CD4-positive, alpha-beta T cell treated with Interleukin-15 for 1 hour (primary cell): ENCODE measurements at regions not wholly inside any gene's neighbourhood (a gene's known extent, or its start where the extent isn't known, plus 50 kb on each side); places are given as distances from the start of the nearest gene placed in this dataset.
"Not testable (repeated sequence)": the region's sequence is repeated elsewhere in the genome, so short reads cannot be mapped to it uniquely, and the experiment has no call there.

Source experiments
- DNase-seq: peaks from one replicate; pipeline ENCODE4 v3.0.0-alpha.2; 2020

- DNase-seq: not testable (repeated sequence)
Observed at GRCh38 chr1:849873-850272, 73.8 kb upstream of the SAMD11 start.

GRCh38 chr1:850318-850717 lies 73.4 kb upstream of the SAMD11 start:
- not testable (repeated sequence) for DNase-seq

- not testable (repeated sequence) for DNase-seq
Observed at GRCh38 chr1:851398-851797, 72.3 kb upstream of the SAMD11 start.

- not testable (repeated sequence) for DNase-seq
Observed at GRCh38 chr1:851841-852240, 71.9 kb upstream of the SAMD11 start.

GRCh38 chr1:855202-855981 lies 68.3 kb upstream of the SAMD11 start:
- not testable (repeated sequence) for DNase-seq

- DNase-seq: not testable (repeated sequence)
Observed at GRCh38 chr1:856541-857057, 67.1 kb upstream of the SAMD11 start.

- not testable (repeated sequence) for DNase-seq
Observed at GRCh38 chr1:857926-858648, 65.6 kb upstream of the SAMD11 start.

- DNase-seq: not testable (repeated sequence)
Observed at GRCh38 chr1:858649-859041, 65.1 kb upstream of the SAMD11 start.

GRCh38 chr1:860941-861340 lies 62.8 kb upstream of the SAMD11 start:
- DNase-seq: not testable (repeated sequence)

- DNase-seq: no peak
Observed at GRCh38 chr1:861714-862113, 62.0 kb upstream of the SAMD11 start.

GRCh38 chr1:862601-863000 lies 61.1 kb upstream of the SAMD11 start:
- DNase-seq: not testable (repeated sequence)

- peak; percentile 60 for DNase-seq
Observed at GRCh38 chr1:865633-866032, 58.1 kb upstream of the SAMD11 start.

GRCh38 chr1:866095-866494 lies 57.6 kb upstream of the SAMD11 start:
- no peak for DNase-seq

GRCh38 chr1:866631-867299 lies 57.0 kb upstream of the SAMD11 start:
- DNase-seq: not testable (repeated sequence)

- not testable (repeated sequence) for DNase-seq
Observed at GRCh38 chr1:867550-867949, 56.2 kb upstream of the SAMD11 start.

- peak; percentile 86 for DNase-seq
Observed at GRCh38 chr1:869499-870244, 54.1 kb upstream of the SAMD11 start.
